ENCODE measurements at regions not wholly inside any gene's neighbourhood (a gene's known extent, or its start where the extent isn't known, plus 50 kb on each side); places are given as distances from the start of the nearest gene placed in this dataset.

GRCh38 chr18:7338846-7339245 lies 108.0 kb downstream of the LRRC30 start:
- H3K9me2 ChIP-seq (replicated peaks; ENCODE audit: low read length) = no peaks in the 10 kb centered on the region
- BruUV-seq (replicated peaks) = no TSS peak
- H3K27ac ChIP-seq (ENCODE audit: low read length) = no peak overlapping the region
- intact Hi-C loops (cut with micrococcal nuclease) = no loop called here
- no peaks in the 10 kb centered on the region for H3K36me3 ChIP-seq (ENCODE audit: low read depth, low read length)
- H3K4me2 ChIP-seq (ENCODE audit: low read length) = no peak overlapping the region
- no peak overlapping the region for H2AFZ ChIP-seq (ENCODE audit: low read length)
- DNase-seq (peak; percentile 17), ATAC-seq (no peak)
- H3K9ac ChIP-seq (ENCODE audit: low read length) = no peak overlapping the region
- ChIA-PET POLR2A (ENCODE audit: unreplicated experiment) (no interaction called here), CTCF (no interaction called here)
- no peaks in the 10 kb centered on the region for H3K79me2 ChIP-seq (ENCODE audit: low read length)
- H3F3A ChIP-seq (ENCODE audit: low read length, unreplicated experiment) = no peaks in the 10 kb centered on the region
- no peaks in the 10 kb centered on the region for H4K20me1 ChIP-seq (ENCODE audit: low read length)
- TF ChIP-seq EZH2 (IDR thresholded peaks at IDR 0.05; ENCODE audit: low read length, unreplicated experiment) (no peak), EZH2phosphoT487 (IDR thresholded peaks at IDR 0.05; ENCODE audit: borderline replicate concordance, low read length) (no peak), CTCF (conservative IDR thresholded peaks at IDR 0.05; ENCODE audit: low read depth, low read length) (no peak)
- H3K4me3 ChIP-seq (ENCODE audit: low read length) = no peak overlapping the region
- no peaks in the 10 kb centered on the region for H3K9me3 ChIP-seq (ENCODE audit: low read length)
- H3K4me1 ChIP-seq (ENCODE audit: insufficient read depth, low read length) = no peaks in the 10 kb centered on the region; the same call in 1 of the 2 replicates
- 0 out of 2 replicates have a peak, but pooled peaks cover 6% of the 10 kb centered on the region for H3K27me3 ChIP-seq (ENCODE audit: low read length)

- ChIA-PET CTCF (no interaction called here), POLR2A (ENCODE audit: unreplicated experiment) (no interaction called here)
- H3K9ac ChIP-seq (ENCODE audit: low read length) = no peak overlapping the region
- H3K4me2 ChIP-seq (ENCODE audit: low read length) = no peak overlapping the region
- DNase-seq = no peak
- 0 out of 2 replicates have a peak, but pooled peaks cover 6% of the 10 kb centered on the region for H3K27me3 ChIP-seq (ENCODE audit: low read length)
- H3K4me1 ChIP-seq (ENCODE audit: insufficient read depth, low read length) = no peaks in the 10 kb centered on the region
- no peak overlapping the region for H3K4me3 ChIP-seq (ENCODE audit: low read length)
- no peaks in the 10 kb centered on the region for H3K9me3 ChIP-seq (ENCODE audit: low read length)
- no peaks in the 10 kb centered on the region for H3F3A ChIP-seq (ENCODE audit: low read length, unreplicated experiment)
- H4K20me1 ChIP-seq (ENCODE audit: low read length) = no peaks in the 10 kb centered on the region
- intact Hi-C loops (cut with micrococcal nuclease) = no loop called here
- H3K79me2 ChIP-seq (ENCODE audit: low read length) = no peaks in the 10 kb centered on the region
- H2AFZ ChIP-seq (ENCODE audit: low read length) = no peak overlapping the region
- no peaks in the 10 kb centered on the region for H3K36me3 ChIP-seq (ENCODE audit: low read depth, low read length)
- no peaks in the 10 kb centered on the region for H3K9me2 ChIP-seq (replicated peaks; ENCODE audit: low read length)
- TF ChIP-seq EZH2 (IDR thresholded peaks at IDR 0.05; ENCODE audit: low read length, unreplicated experiment) (no peak), EZH2phosphoT487 (IDR thresholded peaks at IDR 0.05; ENCODE audit: borderline replicate concordance, low read length) (no peak), CTCF (conservative IDR thresholded peaks at IDR 0.05; ENCODE audit: low read depth, low read length) (no peak)
- BruUV-seq (replicated peaks) = no TSS peak
- H3K27ac ChIP-seq (ENCODE audit: low read length) = no peak overlapping the region
- no peak for ATAC-seq
Observed at GRCh38 chr18:7341581-7342337, 110.9 kb downstream of the LRRC30 start.

GRCh38 chr18:7349181-7349837 lies 118.4 kb downstream of the LRRC30 start:
- Histone ChIP-seq H3K79me2 (ENCODE audit: low read length) (no peaks in the 10 kb centered on the region), H4K20me1 (ENCODE audit: low read length) (no peaks in the 10 kb centered on the region), H3K27ac (ENCODE audit: low read length) (no peak overlapping the region), H3F3A (ENCODE audit: low read length, unreplicated experiment) (no peaks in the 10 kb centered on the region), H3K9me2 (replicated peaks; ENCODE audit: low read length) (no peaks in the 10 kb centered on the region), H3K9me3 (ENCODE audit: low read length) (no peaks in the 10 kb centered on the region), H3K4me3 (ENCODE audit: low read length) (no peak overlapping the region), H3K4me2 (ENCODE audit: low read length) (no peak overlapping the region), H3K36me3 (ENCODE audit: low read depth, low read length) (no peaks in the 10 kb centered on the region), H3K27me3 (ENCODE audit: low read length) (no peaks in the 10 kb centered on the region), H2AFZ (ENCODE audit: low read length) (no peak overlapping the region), H3K9ac (ENCODE audit: low read length) (no peak overlapping the region), H3K4me1 (ENCODE audit: insufficient read depth, low read length) (no peaks in the 10 kb centered on the region)
- DNase-seq = peak; percentile 45
- TF ChIP-seq EZH2 (IDR thresholded peaks at IDR 0.05; ENCODE audit: low read length, unreplicated experiment) = no peak
- no peak for TF ChIP-seq EZH2phosphoT487 (IDR thresholded peaks at IDR 0.05; ENCODE audit: borderline replicate concordance, low read length)
- peak; percentile 55 for TF ChIP-seq CTCF (conservative IDR thresholded peaks at IDR 0.05; ENCODE audit: low read depth, low read length)
- BruUV-seq (replicated peaks) = no TSS peak
- ChIA-PET POLR2A (ENCODE audit: unreplicated experiment) (no interaction called here), CTCF (no interaction called here)
- intact Hi-C loops (cut with micrococcal nuclease) = no loop called here
- ATAC-seq = no peak
